GM12873 (cell line): ENCODE measurements at regions not wholly inside any gene's neighbourhood (a gene's known extent, or its start where the extent isn't known, plus 50 kb on each side); places are given as distances from the start of the nearest gene placed in this dataset.

ENCODE experiments used
- TF ChIP-seq, protein P1 (sequence below): IDR thresholded peaks from 2 replicates; pipeline ENCODE4 v1.5.1; 2012; ENCODE audit warnings: low read depth, mild to moderate bottlenecking, moderate library complexity, low read length, control low read depth; ENCODE audit not compliant: insufficient read depth; ENCODE audit errors: missing control alignments

DNA sequence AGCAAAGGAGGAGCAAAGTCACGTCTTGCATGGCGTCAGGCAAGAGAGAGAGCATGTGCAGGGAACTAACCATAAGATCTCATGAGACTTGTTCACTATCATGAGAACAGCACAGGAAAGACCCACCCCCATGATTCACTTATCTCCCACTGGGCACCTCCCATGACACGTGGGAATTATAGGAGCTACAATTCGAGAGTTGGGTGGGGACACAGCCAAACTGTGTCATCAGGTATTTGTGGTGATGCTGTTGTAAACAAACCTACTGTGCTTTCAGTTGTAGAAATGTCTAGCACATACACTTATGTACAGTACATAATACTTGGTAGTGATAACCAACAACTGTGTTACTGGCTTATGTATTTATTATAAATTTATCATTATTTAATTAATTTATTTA lies 128.3 kb downstream of the UTRN start:
- TF ChIP-seq, protein P1, sequence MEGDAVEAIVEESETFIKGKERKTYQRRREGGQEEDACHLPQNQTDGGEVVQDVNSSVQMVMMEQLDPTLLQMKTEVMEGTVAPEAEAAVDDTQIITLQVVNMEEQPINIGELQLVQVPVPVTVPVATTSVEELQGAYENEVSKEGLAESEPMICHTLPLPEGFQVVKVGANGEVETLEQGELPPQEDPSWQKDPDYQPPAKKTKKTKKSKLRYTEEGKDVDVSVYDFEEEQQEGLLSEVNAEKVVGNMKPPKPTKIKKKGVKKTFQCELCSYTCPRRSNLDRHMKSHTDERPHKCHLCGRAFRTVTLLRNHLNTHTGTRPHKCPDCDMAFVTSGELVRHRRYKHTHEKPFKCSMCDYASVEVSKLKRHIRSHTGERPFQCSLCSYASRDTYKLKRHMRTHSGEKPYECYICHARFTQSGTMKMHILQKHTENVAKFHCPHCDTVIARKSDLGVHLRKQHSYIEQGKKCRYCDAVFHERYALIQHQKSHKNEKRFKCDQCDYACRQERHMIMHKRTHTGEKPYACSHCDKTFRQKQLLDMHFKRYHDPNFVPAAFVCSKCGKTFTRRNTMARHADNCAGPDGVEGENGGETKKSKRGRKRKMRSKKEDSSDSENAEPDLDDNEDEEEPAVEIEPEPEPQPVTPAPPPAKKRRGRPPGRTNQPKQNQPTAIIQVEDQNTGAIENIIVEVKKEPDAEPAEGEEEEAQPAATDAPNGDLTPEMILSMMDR: no peak

DNA sequence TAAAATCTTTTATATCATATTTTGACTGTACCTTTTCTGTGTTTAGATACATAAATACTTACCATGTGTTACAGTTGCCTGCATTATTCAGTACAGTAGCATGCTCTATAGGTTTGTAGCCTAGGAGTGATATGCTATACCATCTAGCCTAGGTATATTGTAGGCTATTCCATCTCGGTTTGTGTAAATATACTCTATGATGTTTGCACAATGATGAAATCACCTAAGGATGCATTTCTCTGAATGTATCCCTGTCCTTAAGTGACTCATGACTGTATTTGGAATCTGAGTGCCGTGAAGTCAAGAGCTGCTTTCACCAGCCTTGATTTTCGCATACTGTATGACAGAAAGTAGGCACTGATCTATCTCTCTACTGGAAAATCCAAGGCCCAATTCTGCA lies 129.9 kb downstream of the UTRN start:
- TF ChIP-seq, protein P1: no peak

DNA sequence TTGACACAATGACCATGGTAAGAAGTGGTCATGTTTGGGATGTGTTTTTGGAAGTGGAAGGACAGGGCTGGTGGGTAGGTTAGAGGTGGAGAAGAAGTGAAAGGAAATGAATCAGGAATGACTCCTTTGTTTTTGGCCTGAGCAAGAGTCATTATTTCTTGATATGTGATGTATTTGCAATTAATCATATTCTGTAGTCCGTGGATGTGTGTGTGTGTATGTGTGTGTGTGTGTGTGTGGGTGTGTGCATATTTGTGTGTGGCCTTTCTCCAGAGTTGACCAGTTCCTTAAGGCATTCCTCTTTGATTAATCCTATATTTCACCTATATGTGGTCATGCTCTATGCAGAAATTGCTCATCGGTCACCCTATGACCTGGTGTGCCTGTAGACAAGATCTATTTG lies 130.7 kb downstream of the UTRN start:
- TF ChIP-seq, protein P1: no peak

DNA sequence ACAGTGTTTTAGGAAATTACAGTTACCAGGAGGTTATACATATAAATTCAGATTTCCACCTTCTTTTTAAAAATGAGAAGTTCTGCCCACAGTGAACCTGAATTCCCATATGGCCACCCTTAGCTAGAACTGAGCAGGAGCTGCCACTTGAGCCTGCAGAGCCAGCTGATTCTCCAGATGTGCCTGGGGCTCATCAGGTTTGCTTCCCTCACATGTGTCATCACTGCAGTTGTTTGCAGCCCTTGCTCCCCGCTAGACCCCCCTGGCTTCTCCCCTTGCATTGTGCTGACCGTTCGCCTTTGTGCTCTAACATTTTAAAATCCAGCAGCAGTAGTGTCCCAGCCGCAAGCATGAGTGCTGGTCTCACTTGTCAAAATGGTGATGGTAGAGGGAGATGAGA lies 131.1 kb downstream of the UTRN start:
- TF ChIP-seq, protein P1: no peak

DNA sequence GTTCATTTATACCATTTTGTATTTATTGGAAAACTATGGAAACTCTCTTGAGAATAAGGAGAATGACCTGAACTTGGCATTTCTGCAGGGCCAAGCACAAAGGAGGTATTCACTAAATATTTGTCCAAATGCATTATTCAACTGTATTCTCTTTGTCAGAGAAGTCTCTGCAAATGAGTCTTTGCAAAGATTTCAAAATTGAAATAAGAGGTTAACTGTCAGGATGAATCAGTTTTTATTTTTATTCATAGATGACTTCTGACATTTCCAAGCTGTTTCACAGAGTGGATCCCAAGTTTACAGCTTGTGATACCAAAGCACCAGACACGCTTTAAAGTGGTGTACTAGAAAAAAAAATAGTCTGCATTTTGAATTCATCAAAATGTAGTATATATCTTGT lies 131.6 kb downstream of the UTRN start:
- TF ChIP-seq, protein P1: no peak

DNA sequence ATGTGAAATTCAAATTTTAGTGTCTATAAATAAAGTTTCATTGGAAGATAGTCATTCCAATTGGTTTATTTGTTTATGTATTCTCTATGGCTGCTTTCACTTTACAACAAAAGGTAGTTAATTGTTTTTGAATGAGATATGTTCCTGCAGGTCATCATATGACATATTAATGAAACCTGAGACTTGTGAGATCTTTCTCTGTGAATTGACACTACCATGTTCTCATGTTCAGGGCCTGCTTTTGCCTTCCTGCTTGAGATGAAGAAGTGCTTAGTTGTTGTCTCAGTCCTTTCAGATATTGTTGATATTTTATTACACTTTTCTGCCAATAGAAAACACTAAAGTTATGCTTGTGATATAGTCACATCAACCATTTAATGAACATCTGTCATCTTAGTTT lies 132.5 kb downstream of the UTRN start:
- TF ChIP-seq, protein P1: no peak

DNA sequence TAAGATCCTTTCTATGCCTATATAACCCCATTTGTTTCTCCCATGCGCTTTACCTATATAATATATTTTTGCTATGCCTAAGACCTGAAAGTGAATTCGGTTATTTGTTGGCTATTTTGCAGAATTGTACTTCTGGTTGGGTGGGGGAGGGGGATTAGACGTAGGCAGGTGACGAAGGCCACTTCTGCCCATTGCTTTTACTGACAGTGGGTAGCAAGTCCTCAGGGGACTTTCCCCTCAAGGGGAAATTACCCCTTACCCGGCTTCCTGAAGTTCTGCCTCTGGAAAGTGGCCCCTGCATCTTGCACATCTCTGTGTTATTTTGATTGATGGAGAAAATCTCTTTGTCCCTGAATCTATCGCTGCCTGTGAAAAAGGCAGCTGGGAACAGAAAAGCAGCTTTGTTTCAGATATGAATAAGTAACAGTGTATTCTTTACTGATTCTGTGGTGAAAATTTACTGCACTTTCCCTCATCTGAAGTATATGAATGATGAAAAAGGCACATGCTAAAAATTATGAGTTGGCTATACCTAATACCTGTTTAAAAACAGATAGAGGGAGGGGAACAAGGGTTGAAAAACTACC lies 133.9 kb downstream of the UTRN start:
- TF ChIP-seq, protein P1: no peak

DNA sequence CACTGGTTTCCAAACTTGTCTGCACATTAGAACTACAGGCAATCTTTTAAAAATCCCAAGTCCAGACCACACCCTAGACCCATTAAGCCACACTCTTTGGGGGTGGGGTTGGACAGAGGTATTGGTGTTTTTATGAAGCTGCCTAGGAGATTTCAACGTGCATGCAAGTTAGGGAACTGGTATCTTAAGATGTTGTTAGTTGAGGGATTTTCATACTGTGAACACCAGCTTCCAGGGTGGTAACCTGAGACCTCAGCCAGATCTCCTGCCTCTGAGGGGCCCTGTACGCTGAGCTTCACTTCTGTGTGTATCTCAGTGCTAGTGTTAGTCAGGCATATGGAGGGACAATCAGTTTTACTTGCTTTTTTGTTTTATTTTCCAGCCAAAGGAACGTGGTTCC lies 138.0 kb downstream of the UTRN start:
- TF ChIP-seq, protein P1: no peak
